ENCODE measurements at regions not wholly inside any gene's neighbourhood (a gene's known extent, or its start where the extent isn't known, plus 50 kb on each side); places are given as distances from the start of the nearest gene placed in this dataset.

DNA sequence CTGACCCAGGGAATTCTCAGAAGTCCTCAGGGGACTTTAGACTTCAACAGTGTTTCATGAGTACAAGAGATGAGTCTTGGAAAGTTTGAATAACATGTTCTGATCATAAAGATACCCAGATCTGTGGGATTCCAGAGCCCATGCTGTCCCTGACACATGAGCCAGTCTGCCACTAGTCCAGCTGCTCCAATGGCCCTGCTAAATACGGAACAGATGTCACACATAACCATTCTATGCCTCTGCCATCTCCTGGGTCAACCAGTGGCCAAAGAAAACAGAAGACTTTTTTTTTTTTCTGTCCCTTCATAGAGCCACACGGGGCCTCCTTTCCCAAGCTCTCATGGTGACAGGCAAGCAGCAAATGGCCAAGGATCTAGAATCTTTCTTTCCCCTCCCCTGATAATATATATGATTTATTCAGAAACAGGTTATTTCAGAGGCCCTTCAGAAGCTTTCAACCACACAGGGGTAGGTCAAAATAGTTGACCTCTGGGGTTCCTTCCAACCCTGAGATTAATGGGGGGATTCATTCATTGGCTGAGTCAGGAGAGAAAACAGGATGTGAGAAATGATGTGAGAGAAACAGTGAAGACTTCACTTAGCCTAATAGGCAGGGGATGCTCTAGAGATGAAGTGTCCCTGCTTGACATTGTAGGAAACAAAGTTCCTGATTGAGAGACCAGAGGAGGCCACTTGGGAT is 367.7 kb downstream of the CDK5RAP2 start:
- DNase-seq (ENCODE audit: low read depth) = no peak

DNA sequence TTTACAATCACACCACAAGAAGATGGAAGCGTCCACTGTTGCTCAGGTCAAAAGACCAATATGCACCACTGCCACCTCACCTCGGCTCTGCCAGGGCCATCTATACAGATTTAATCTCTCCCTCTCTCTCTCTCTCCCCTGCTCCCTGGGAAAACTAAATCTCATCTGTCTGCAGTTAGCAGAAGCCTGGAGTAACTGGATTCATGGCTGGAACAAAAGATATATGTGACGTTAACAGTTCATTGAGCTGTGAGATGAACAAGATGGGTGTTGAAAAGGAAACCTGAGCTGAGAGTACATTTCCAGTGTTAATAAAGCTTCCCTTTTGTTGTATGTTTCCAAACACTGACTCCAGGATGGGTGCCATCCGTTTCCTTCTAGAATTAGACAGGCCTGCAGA is 369.7 kb downstream of the CDK5RAP2 start:
- no peak for DNase-seq (ENCODE audit: low read depth)

DNA sequence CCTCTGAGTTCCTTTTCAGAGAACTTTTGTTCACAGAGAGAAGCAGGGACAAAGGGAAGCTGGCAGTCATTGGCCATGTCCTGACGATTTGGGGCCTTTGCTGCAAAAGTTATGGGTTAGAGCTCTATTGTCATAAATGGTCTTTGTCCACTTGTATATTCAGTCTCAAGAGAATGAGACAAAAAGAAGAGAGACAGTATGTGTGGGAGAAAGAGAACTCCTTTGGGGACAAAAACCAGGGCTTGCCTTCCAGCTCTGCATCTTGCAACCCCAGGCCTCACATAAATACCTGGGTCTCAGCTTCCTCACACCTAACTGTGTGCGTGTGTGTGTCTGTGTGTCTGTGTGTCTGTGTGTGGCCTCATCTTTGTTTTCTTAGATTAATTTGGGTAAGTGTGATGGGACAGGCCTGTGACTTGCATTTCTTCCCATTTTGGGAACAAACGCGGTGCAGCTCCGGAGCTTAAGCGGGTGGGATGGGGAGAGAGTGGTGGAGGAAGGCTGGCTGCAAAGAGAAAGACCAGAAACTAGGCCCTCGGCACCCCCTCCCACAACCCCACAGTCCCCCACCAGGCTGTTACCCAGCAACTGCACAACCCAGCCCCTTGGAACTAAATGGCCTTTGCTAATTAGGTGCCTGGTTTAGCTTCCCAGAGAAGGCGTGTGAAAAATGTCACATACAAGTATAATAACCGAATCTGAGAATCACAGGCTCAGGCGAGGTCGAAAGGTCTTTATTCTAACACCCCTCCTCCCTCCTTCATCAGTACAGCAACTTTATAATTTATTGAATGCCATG is 376.9 kb downstream of the CDK5RAP2 start:
- no peak for DNase-seq (ENCODE audit: low read depth)

DNA sequence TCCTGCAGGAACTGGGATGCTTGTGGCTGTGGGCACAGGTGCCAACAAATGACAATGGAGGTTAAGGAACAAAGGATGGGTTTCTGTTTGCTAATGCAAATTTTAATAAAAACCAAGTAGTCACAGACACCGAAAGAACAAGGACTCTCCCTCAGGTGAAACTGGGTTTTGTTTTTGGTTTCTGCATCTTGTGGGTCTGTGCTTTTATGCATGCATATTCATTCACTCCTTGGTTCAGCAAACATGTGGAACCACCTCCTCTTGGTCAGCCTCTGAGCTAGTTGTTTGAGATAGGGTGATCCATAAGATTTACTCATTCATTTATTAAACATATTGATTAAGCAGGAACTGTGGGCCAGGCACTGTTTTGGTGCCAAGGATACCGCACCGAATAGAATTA is 381.9 kb downstream of the CDK5RAP2 start:
- DNase-seq (ENCODE audit: low read depth) = no peak

DNA sequence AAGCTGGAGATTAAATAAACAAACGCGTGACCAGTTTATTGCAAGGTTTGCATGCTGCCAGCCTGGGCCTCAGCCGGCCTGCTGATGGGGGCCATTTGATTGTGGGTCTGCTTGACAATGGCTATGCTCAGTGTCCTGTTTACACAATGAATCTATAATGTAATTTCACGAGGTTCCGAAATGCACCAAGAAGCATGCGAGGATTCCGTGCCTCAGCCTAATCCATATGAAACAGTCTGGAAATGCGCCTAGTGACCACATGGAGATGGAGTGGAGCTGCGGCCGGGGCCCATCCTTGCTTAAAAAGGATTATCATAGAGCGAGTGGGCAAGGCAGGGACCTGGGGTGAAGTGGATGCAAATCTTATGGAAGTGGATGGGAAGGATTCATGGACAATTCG is 382.4 kb downstream of the CDK5RAP2 start:
- DNase-seq (ENCODE audit: low read depth) = no peak

DNA sequence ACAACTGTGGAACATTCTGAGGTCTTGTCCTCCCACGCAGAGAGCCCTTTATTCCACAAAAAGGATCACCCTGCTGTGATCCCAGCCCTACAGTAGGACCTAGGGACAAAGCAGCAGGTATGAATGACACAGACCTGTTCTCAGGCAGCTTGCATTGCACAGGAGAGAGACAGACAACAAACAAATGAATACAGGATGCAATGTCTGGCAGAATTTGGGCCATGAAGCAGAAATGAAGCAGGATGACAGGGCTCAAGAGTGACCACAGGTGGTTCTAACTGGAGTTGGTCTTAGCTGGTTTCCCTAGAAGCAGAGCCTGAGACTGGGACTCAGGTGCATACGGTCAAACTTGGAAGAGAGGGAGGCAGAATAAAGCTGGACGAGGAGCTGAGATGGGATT is 388.8 kb downstream of the CDK5RAP2 start:
- no peak for DNase-seq (ENCODE audit: low read depth)

DNA sequence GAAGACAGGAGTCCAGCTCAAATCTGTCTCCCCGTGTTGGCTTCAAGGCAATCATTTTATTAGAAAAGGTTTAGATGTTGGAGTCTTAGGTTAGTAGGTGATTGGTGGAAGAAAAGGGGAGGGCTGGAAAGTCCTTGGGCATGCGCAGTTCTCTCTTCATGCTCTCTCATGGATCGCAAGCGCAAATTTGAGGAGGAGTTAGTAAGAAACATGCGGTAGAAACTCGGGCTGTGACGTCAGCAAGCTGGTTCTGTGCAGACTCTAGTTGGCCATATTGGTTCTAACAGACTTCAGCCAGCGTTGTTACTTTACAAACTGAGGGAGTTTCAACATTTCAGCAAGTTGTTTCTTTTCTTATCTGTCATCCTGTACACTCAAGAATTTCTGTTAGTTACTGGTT is 392.2 kb downstream of the CDK5RAP2 start:
- no peak for DNase-seq (ENCODE audit: low read depth)

DNA sequence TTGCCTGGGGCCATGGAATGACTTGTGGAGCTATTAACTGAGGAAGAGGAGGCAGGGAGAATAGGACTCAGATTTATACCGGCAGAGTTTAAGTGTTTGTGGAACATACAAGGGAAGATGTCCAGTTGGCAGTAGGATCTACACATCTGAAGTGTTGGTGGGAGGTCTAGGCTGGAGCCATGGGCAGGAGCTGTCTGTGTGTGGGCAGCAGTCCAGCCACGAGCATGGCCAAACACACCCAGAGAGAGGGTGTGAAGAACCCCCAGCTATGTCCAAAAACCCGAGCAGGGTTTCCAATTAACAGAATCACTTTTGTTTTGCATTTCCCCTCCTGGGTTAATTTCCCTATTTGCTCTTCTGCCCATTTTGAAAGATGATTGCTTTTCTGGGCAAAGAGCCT is 393.7 kb downstream of the CDK5RAP2 start:
- DNase-seq (ENCODE audit: low read depth) = no peak

DNA sequence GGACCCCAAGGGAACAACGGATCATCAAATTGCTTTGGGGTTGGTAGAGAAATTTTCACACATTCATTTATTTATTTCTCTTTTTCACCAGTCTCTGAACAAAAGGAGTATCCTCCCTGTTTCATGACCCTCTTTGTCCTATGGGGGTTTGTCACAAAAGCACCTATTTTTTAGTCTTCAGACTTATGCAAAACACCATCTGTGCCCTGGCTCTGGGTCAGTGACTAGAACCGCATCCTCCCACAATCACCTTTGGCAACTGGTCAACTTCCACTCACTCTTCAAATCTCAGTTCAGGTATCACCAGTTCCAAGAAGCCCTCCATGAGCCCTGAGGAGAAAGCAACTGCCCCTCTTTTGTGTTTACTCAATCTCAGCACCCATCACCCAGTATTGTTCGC is 395.7 kb downstream of the CDK5RAP2 start:
- DNase-seq (ENCODE audit: low read depth) = no peak

DNA sequence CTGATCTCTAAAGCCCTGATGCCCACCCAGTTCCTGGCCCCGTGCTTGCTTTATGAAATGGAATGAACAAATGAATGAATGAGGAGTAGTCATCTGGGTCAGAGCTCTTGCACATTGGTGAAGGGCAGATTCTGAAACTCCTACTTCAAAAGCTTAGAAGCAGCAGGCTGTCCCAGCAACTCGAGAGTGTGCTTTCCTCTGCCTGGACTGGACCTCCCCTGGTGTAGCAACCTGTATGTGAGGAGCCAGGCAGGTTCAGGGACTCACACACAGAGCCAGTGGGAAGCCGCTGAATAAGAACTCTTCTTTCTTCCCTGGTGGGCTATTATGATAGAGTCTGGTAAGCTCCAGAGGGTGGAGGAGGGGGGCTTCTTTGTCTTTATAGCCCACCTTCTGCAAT is 396.4 kb downstream of the CDK5RAP2 start:
- no peak for DNase-seq (ENCODE audit: low read depth)

DNA sequence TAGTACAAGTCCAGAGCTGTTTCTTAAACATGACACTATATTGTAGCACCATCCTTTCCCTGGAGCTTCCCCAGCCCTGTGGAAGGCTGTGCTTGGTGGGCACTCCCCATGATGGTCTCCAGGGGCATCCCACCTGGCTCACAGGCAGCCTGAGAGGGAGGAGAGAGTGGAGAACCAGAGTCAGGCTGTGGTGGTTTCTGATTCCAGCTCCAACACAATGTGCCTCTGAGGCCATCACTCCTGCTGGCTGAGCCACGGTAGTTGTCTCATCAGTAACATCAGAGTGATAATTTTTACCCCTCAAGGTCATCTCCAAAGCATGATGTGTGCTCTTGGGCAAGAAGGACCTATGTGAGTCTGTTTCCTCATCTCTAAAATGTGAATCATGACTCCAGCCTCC is 398.0 kb downstream of the CDK5RAP2 start:
- DNase-seq (ENCODE audit: low read depth) = no peak

DNA sequence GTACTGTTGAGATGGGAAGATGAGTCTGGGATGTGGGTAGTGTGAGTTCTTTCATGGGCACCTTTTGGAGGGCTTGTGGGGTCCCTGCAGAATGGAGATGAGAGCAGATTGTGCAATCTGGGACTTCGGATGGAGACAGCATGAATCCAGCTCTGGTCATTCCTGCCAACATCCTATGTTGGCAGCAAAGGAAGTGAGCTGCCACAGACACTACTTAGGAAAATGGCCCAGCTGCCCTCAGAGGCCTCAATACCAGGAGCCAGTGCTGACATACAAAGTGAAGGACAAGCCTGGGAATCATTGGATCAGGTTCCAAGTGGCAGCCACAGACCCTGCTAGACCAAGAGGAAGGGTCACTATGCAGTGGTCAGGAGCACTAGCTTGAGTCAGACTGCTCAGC is 402.8 kb downstream of the CDK5RAP2 start:
- no peak for DNase-seq (ENCODE audit: low read depth)

DNA sequence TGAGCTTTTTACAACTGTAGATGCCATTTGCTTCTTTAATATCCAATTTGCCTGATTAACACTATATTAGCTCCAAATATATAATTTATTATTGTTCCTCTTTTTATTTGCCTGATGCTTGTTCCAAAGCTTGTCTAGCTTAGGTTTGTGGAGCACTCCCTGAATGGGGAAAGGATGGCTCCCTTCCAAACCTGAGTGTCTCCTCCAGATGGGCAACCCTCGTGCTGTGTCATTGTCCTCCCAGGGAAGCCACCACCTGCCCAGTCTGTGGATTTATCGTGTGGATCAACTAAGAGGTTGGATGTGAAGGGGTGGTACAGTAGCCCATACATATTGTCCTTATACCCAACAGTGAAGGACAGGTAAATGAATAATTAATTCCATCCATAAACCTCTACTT is 404.9 kb downstream of the CDK5RAP2 start:
- DNase-seq (ENCODE audit: low read depth) = no peak

DNA sequence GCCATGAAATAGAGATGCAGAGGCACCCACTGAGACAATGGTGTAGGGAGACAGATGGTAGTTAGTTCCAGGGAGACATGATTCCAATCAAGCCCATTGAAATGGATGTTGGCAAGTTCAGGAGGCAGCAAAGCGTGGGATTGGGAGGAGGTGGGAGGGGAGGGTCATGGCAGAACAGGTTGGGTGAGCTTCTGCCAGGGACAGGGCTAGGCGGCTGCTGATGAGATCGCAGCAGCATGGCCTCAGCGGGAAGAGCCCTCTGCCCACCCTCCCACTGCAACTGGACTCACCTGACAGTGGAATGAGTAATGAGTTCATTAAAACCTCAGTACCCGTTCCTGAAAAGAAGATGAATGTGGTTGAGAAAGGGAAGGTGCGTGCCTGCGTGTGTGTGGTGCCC is 418.2 kb downstream of the CDK5RAP2 start:
- DNase-seq (ENCODE audit: low read depth) = no peak

DNA sequence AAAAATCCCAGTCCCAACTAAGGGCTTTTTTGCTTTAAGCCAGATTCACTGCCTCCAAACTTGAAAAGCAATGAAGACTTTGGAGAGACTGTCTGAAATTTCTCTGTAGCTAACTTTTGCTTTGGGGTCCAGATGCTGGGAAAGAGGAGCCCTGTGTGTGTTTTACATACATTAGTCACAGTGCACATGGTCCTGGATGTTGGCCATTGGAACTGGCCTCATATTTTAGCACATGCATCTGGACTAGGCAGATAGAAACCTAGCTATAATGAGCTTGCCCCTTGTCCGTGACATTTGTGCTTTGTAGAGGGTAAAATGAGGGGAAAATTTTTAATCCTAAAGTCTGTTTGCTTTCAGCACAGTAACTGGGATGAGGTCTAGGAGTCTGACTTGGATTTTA is 421.7 kb downstream of the CDK5RAP2 start:
- no peak for DNase-seq (ENCODE audit: low read depth)

DNA sequence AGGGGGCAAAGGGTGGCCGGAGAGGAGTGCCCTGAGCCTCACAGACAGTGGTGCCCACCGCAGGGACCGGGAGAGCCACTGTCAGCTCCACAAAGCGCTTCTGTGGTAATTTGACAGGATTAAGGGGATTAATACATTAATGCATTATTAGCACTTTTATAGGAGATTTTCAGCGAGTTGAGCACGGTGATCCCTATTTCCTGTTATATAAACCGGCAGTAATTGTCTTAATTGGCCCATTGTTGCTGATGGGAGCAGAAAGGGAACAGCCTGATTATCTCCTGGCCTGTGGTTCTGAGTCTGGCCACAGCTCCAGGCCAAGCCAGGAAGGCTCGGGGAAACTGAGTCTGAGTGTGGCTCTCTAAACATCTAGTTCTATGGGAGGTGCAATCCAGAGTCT is 423.6 kb downstream of the CDK5RAP2 start:
- DNase-seq (ENCODE audit: low read depth) = no peak

DNA sequence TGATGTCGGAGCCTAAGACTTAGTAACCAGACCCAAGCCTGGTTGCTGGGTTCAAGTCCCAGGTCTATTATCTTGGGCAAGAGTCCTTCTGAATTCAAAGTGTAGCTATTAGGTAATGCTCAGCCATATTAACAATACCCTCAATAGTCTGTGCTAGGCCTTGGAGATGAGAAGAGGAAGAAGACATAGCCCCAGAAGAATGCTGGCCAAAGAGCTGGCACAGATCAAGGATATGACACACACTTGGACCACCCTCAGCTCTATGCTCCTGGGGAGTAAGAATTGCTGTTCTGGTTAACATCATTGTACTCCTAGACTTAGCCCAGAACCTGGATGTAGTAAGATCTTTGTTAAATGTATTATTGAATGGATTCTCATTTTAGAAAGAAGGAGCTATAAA is 426.7 kb downstream of the CDK5RAP2 start:
- no peak for DNase-seq (ENCODE audit: low read depth)

DNA sequence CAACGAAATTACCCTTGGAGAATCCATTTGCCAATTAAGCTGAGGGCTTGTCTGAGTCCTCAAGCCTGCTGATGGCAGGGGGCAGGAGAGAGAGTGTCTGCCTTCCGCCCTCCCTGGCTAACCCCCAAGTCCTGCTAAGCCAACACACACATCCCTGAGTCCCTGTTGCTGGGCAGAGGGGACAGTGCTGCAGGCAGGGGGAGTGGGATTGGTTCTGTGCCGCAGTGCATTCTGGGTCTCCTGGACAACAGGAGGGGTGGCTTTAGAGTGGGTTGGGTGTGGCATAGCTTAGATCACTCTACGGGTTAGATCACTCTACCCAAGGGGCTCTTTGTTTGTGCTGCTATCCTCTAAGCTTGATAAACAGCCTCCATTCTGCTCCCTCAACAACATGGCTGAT is 427.7 kb downstream of the CDK5RAP2 start:
- no peak for DNase-seq (ENCODE audit: low read depth)

DNA sequence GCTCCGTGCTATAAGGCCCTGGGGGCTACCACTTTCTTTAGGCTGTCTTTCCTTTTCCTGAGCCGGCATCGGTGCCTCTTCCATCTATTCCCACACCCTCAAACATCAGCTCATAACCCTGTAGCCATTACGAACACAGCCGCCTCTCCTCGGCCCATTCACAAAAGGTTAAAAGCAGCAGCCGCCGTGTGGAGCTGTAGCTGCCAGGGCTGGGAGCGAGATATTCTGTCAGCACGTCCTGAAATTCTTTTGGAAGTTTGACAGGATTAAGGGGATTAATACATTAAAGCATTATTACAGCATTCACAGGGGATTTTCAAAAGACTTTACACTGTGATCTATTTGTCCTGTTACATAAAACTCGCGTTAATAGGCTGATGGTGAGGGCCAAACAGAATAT is 428.2 kb downstream of the CDK5RAP2 start:
- no peak for DNase-seq (ENCODE audit: low read depth)

DNA sequence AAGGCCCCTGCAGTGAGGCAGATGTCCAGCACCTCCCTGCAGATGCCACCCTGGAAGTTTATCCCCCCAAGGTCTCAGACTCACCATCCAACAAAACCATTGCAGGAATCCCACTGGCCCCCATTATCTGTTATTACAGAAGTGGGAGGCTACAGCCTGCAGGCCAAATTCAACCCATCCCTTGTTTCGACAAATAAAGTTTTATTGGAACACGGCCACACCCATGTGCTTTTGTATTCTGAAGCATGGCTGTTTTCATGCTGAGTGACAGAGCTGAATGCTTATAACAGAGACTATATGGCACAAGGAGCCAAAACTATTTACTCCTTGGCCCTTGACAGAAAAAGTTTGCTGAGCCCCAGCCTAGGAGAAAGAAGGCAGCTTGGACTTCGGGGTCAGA is 428.8 kb downstream of the CDK5RAP2 start:
- DNase-seq (ENCODE audit: low read depth) = no peak

DNA sequence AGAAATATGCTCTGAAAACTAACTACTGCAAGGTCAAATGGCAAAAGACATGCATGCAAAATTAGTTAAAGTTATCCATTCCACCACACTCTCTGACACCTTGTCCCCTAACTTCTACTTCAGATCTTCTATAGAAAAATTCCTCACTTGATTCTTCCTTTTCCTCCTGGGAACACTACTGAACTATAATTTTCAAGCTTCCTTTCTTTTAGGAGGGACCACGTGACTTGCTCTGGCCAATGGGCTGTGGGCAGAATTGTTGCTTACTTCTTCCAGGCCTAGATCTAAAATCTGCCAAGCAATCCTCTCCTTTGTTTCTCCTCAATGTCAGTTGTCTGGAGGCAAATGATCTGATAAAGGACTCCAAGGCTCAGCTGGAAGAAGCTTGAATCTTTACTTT is 441.0 kb downstream of the CDK5RAP2 start:
- no peak for DNase-seq (ENCODE audit: low read depth)

DNA sequence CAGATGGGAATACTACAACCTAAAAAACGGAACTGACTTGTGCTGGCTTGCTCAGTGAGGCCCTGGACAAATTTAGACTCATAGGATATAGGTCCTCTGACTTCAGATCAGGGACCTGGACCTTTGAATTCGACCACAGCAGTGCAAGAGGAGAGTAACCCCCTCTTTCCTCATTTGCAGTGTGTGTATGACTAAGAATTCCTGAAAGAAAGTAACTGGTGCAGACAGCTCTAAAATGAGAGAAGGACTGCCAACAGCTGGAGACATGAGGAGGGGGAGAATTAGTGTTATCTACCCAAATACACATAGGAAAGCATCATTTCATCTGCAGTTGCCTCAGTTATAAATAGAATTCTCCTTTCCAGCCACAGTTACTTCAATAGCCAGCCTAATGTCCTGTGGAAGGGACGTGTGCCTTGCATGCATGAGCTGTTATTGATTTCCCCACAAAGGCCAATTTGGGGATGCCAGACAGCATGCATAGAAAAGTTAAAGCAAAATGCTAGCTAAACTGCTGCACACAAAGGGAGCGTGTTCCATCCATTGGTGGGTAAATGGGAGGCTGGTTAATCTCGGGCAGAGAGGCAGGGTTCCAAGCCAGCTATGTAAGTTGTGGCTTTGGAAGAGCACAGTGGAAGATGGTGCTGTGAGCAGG is 442.7 kb downstream of the CDK5RAP2 start:
- DNase-seq (ENCODE audit: low read depth) = no peak

DNA sequence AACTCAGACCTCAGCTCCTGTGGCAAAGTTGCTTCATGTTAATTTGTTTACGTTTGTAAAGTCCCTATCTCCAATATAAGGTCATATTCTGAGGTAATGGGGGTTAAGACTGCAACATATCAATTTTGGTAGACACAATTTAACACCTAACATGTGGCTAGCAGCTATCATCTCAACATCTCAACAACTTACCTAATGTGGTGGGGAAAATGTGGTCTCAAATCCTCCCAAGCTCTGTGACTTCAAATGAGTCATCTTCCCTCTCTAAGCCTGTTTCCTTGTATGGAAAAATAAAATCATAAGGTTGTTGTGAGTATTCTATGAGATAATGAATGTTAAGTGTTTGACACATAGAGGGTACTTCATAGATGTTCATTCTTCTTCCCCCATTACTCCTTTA is 443.3 kb downstream of the CDK5RAP2 start:
- no peak for DNase-seq (ENCODE audit: low read depth)

All from T follicular helper cell (primary cell).